SK-N-SH treated with all-trans-retinoic acid at 6 μM for 48 hours (cell line): ENCODE measurements at regions not wholly inside any gene's neighbourhood (a gene's known extent, or its start where the extent isn't known, plus 50 kb on each side); places are given as distances from the start of the nearest gene placed in this dataset.

Experiments used
- ATAC-seq: fragments of 200-7000 bp; cut with Tn5 transposase; 3 replicates; pipeline ENCODE4 v1.9.1; 2020; ENCODE audit warnings: mild to moderate bottlenecking, moderate library complexity
- ARNTL ChIP-seq: fragments of 450-650 bp; formaldehyde crosslinking; IDR thresholded peaks from 2 replicates; pipeline ENCODE4 v1.5.0; 2020; ENCODE audit warnings: low read depth, mild to moderate bottlenecking, moderate library complexity, borderline replicate concordance
- BACH2 ChIP-seq: fragments of 250-450 bp; sonication (Bioruptor Pico); IDR thresholded peaks from 2 replicates; pipeline ENCODE4 v1.9.0; 2021; ENCODE audit warnings: mild to moderate bottlenecking, borderline replicate concordance
- CREB5 ChIP-seq: fragments of 250-450 bp; sonication (Bioruptor Pico); IDR thresholded peaks from 2 replicates; pipeline ENCODE4 v1.5.1; 2020; ENCODE audit warnings: low read depth, mild to moderate bottlenecking, moderate library complexity
- CSDC2 ChIP-seq: fragments of 250-450 bp; sonication (Bioruptor Pico); IDR thresholded peaks from 2 replicates; pipeline ENCODE4 v1.5.0; 2020; ENCODE audit warnings: mild to moderate bottlenecking, moderate library complexity
- ESRRG ChIP-seq: fragments of 250-450 bp; sonication (Bioruptor Pico); IDR thresholded peaks from 2 replicates; pipeline ENCODE4 v1.6.1; 2021; ENCODE audit warnings: mild to moderate bottlenecking
- GLIS3 ChIP-seq: fragments of 250-450 bp; sonication (Bioruptor Pico); IDR thresholded peaks from 2 replicates; pipeline ENCODE4 v1.5.0; 2020; ENCODE audit warnings: mild to moderate bottlenecking, moderate library complexity
- OSR1 ChIP-seq: fragments of 250-450 bp; sonication (Bioruptor Pico); IDR thresholded peaks from 2 replicates; pipeline ENCODE4 v1.8.0; 2022; ENCODE audit warnings: moderate library complexity, mild to moderate bottlenecking, inconsistent platforms
- PATZ1 ChIP-seq: fragments of 250-450 bp; sonication (Bioruptor Pico); IDR thresholded peaks from 2 replicates; pipeline ENCODE4 v1.8.0; 2020; ENCODE audit warnings: mild to moderate bottlenecking, moderate library complexity, borderline replicate concordance
- POU6F1 ChIP-seq: fragments of 250-450 bp; sonication (Bioruptor Pico); IDR thresholded peaks from 2 replicates; pipeline ENCODE4 v1.8.0; 2021; ENCODE audit warnings: low read depth, mild to moderate bottlenecking, moderate library complexity, borderline replicate concordance
- PPARA ChIP-seq: fragments of 250-450 bp; sonication (Bioruptor Pico); IDR thresholded peaks from 2 replicates; pipeline ENCODE4 v1.5.0; 2020; ENCODE audit warnings: mild to moderate bottlenecking, borderline replicate concordance
- RARB ChIP-seq: fragments of 250-450 bp; sonication (Bioruptor Pico); IDR thresholded peaks from 2 replicates; pipeline ENCODE4 v1.8.0; 2021; ENCODE audit warnings: mild to moderate bottlenecking, moderate library complexity
- SNAI2 ChIP-seq: fragments of 250-450 bp; sonication (Bioruptor Pico); IDR thresholded peaks from 2 replicates; pipeline ENCODE4 v1.5.0; 2020; ENCODE audit warnings: mild to moderate bottlenecking, moderate library complexity
- TCF4 ChIP-seq: fragments of 250-450 bp; sonication (Bioruptor Pico); IDR thresholded peaks from 2 replicates; pipeline ENCODE4 v1.8.0; 2021; ENCODE audit warnings: mild to moderate bottlenecking, moderate library complexity, borderline replicate concordance
- TOX ChIP-seq: fragments of 250-450 bp; sonication (Bioruptor Pico); IDR thresholded peaks from 2 replicates; pipeline ENCODE4 v1.8.0; 2021; ENCODE audit warnings: mild to moderate bottlenecking, moderate library complexity, borderline replicate concordance
- TSHZ2 ChIP-seq: fragments of 250-450 bp; sonication (Bioruptor Pico); IDR thresholded peaks from 2 replicates; pipeline ENCODE4 v1.5.0; 2020; ENCODE audit warnings: mild to moderate bottlenecking, moderate library complexity
- ZFP3 ChIP-seq: fragments of 250-450 bp; sonication (Bioruptor Pico); IDR thresholded peaks from 2 replicates; pipeline ENCODE4 v1.5.0; 2020; ENCODE audit warnings: mild to moderate bottlenecking, moderate library complexity
- ZFP30 ChIP-seq: fragments of 450-650 bp; formaldehyde crosslinking; IDR thresholded peaks from 2 replicates; pipeline ENCODE4 v1.5.0; 2022; ENCODE audit warnings: mild to moderate bottlenecking, moderate library complexity
- ZNF565 ChIP-seq: fragments of 450-650 bp; formaldehyde crosslinking; conservative IDR thresholded peaks from 2 replicates; pipeline ENCODE4 v1.5.0; 2020; ENCODE audit warnings: low read depth, mild to moderate bottlenecking, moderate library complexity
- ZNF8 ChIP-seq: fragments of 450-650 bp; formaldehyde crosslinking; IDR thresholded peaks from 2 replicates; pipeline ENCODE4 v1.5.0; 2020; ENCODE audit warnings: mild to moderate bottlenecking, moderate library complexity

- no peak for TF ChIP-seq CREB5 (CRISPR knock-in tag)
These were observed 856.3 kb upstream of the SLITRK6 start (continued) for GRCh38 chr13:86655561-86655960.

- TF ChIP-seq TCF4 (CRISPR knock-in tag) (no peak), ZFP3 (CRISPR knock-in tag) (no peak), POU6F1 (CRISPR knock-in tag) (no peak), PATZ1 (CRISPR knock-in tag) (no peak), BACH2 (CRISPR knock-in tag) (no peak), RARB (CRISPR knock-in tag) (no peak), OSR1 (no peak), GLIS3 (CRISPR knock-in tag) (no peak), ZNF8 (CRISPR knock-in tag) (no peak), CREB5 (CRISPR knock-in tag) (no peak), ESRRG (no peak)
- no peak for ATAC-seq
These were observed 860.9 kb upstream of the SLITRK6 start for GRCh38 chr13:86660090-86660489.

- TF ChIP-seq ARNTL (CRISPR knock-in tag) (no peak), POU6F1 (CRISPR knock-in tag) (no peak), PPARA (no peak), SNAI2 (CRISPR knock-in tag) (no peak), ZNF8 (CRISPR knock-in tag) (no peak), TCF4 (CRISPR knock-in tag) (no peak), CSDC2 (no peak), GLIS3 (CRISPR knock-in tag) (no peak), ZFP3 (CRISPR knock-in tag) (no peak), CREB5 (CRISPR knock-in tag) (no peak), BACH2 (CRISPR knock-in tag) (no peak), ZNF565 (CRISPR knock-in tag) (no peak), ZFP30 (CRISPR knock-in tag) (no peak), OSR1 (no peak), TSHZ2 (CRISPR knock-in tag) (no peak), ESRRG (no peak), PATZ1 (CRISPR knock-in tag) (no peak), TOX (no peak)
These were observed 866.6 kb upstream of the SLITRK6 start for GRCh38 chr13:86665842-86666241.

More at GRCh38 chr13:86665842-86666241, 866.6 kb upstream of the SLITRK6 start:
- ATAC-seq = no peak
